ENCODE measurements at regions not wholly inside any gene's neighbourhood (a gene's known extent, or its start where the extent isn't known, plus 50 kb on each side); places are given as distances from the start of the nearest gene placed in this dataset.

DNA sequence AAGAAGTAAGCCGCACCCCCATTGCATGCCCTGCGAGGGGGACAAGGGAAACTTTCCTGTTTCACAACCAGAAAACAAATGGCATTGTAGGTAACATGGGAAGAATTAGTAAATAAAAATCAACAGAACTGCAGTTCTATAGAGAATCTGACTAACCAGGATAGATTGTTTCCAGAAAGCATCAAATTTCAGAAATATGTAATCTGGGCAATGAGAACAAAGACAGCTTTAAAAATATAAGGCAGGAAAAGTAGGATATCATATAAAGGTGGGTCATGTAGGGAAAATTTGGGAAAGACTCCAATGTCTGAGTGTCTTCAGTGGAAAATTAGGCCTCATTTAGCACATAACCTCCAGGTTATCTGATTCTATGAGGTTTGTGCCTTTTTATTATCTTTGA is 58.3 kb upstream of the RANBP6 start:
- Histone ChIP-seq H3K4me2 (no peak overlapping the region), H3K4me3 (no peak overlapping the region), H3K79me2 (no peaks in the 10 kb centered on the region), H3K36me3 (replicated peaks; ENCODE audit: insufficient read depth, low read depth) (no peaks in the 10 kb centered on the region), H3K27me3 (no peaks in the 10 kb centered on the region), H4K20me1 (ENCODE audit: insufficient read depth, poor library complexity, severe bottlenecking) (no peaks in the 10 kb centered on the region), H3K9me2 (replicated peaks; ENCODE audit: insufficient read depth) (no peaks in the 10 kb centered on the region), H3K4me1 (ENCODE audit: insufficient read depth) (no peaks in the 10 kb centered on the region), H2AFZ (no peak overlapping the region), H3K9me3 (ENCODE audit: low read depth) (no peaks in the 10 kb centered on the region), H3K27ac (no peak overlapping the region)
- TF ChIP-seq, protein P1, sequence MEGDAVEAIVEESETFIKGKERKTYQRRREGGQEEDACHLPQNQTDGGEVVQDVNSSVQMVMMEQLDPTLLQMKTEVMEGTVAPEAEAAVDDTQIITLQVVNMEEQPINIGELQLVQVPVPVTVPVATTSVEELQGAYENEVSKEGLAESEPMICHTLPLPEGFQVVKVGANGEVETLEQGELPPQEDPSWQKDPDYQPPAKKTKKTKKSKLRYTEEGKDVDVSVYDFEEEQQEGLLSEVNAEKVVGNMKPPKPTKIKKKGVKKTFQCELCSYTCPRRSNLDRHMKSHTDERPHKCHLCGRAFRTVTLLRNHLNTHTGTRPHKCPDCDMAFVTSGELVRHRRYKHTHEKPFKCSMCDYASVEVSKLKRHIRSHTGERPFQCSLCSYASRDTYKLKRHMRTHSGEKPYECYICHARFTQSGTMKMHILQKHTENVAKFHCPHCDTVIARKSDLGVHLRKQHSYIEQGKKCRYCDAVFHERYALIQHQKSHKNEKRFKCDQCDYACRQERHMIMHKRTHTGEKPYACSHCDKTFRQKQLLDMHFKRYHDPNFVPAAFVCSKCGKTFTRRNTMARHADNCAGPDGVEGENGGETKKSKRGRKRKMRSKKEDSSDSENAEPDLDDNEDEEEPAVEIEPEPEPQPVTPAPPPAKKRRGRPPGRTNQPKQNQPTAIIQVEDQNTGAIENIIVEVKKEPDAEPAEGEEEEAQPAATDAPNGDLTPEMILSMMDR (IDR thresholded peaks at IDR 0.05; ENCODE audit: poor library complexity) = no peak
- TF ChIP-seq EZH2 (IDR thresholded peaks at IDR 0.05; ENCODE audit: borderline replicate concordance) (no peak), EZH2phosphoT487 (IDR thresholded peaks at IDR 0.05; ENCODE audit: low read depth, severe bottlenecking, unreplicated experiment) (no peak)
- WGBS (ENCODE audit: low lambda C conversion rate, missing lambda C conversion rate) = 92% methylated on average over 2 of the region's 2 CpGs
- no peak for DNase-seq (ENCODE audit: low spot score)

DNA sequence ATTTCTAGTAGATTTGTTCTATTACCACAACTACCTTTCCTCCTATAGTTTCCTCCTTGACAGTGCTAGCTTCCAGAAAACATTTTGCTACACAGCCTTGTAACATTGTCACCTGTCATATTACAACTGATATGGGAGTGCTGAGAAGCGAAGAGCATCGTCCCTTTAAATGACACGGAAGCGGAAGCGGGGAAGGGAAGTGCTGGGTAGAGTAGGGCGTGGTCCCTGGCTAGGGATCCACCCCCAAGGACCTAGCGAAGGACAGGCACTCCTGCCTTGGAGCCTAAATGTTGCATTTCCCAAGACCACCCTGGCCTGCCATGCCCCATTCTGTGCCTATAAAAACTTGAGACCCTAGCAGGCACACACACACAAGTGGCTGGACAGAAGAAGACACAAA is 57.4 kb upstream of the RANBP6 start:
- Histone ChIP-seq H4K20me1 (ENCODE audit: insufficient read depth, poor library complexity, severe bottlenecking) (no peaks in the 10 kb centered on the region), H3K27me3 (no peaks in the 10 kb centered on the region), H3K4me3 (no peak overlapping the region), H2AFZ (no peak overlapping the region), H3K36me3 (replicated peaks; ENCODE audit: insufficient read depth, low read depth) (no peaks in the 10 kb centered on the region), H3K9me3 (ENCODE audit: low read depth) (no peaks in the 10 kb centered on the region), H3K79me2 (no peaks in the 10 kb centered on the region), H3K27ac (no peak overlapping the region), H3K4me1 (ENCODE audit: insufficient read depth) (no peaks in the 10 kb centered on the region), H3K4me2 (no peak overlapping the region), H3K9me2 (replicated peaks; ENCODE audit: insufficient read depth) (no peaks in the 10 kb centered on the region)
- TF ChIP-seq EZH2phosphoT487 (IDR thresholded peaks at IDR 0.05; ENCODE audit: low read depth, severe bottlenecking, unreplicated experiment) = no peak
- no peak for TF ChIP-seq EZH2 (IDR thresholded peaks at IDR 0.05; ENCODE audit: borderline replicate concordance)
- TF ChIP-seq, protein P1 (IDR thresholded peaks at IDR 0.05; ENCODE audit: poor library complexity) = no peak
- 78% methylated on average over 7 of the region's 7 CpGs for WGBS (ENCODE audit: low lambda C conversion rate, missing lambda C conversion rate)
- no peak for DNase-seq (ENCODE audit: low spot score)

DNA sequence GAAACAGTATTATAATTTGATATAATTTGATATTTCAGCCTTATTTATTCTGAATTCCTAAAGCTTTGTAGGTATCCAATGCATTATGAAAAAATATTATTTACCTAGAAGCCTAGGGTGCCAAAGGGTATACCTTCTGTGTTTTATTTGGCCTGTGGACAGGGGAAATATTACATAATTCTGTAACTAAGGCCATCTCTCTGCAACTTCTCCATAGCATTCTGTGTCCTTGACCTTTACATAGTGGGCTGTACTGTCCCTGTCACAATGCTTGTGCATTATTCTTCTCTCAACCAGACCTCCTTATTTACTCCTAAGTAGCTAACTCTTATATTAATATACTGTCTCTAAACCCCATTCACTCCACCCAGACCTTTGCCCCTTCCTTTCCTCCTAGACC is 57.0 kb upstream of the RANBP6 start:
- TF ChIP-seq EZH2 (IDR thresholded peaks at IDR 0.05; ENCODE audit: borderline replicate concordance) = no peak
- TF ChIP-seq EZH2phosphoT487 (IDR thresholded peaks at IDR 0.05; ENCODE audit: low read depth, severe bottlenecking, unreplicated experiment) = no peak
- TF ChIP-seq, protein P1 (IDR thresholded peaks at IDR 0.05; ENCODE audit: poor library complexity) = no peak
- Histone ChIP-seq H3K4me3 (no peak overlapping the region), H3K36me3 (replicated peaks; ENCODE audit: insufficient read depth, low read depth) (no peaks in the 10 kb centered on the region), H3K4me2 (no peak overlapping the region), H3K9me2 (replicated peaks; ENCODE audit: insufficient read depth) (no peaks in the 10 kb centered on the region), H3K79me2 (no peaks in the 10 kb centered on the region), H4K20me1 (ENCODE audit: insufficient read depth, poor library complexity, severe bottlenecking) (no peaks in the 10 kb centered on the region), H3K27ac (no peak overlapping the region), H3K27me3 (no peaks in the 10 kb centered on the region), H3K9me3 (ENCODE audit: low read depth) (no peaks in the 10 kb centered on the region), H3K4me1 (ENCODE audit: insufficient read depth) (no peaks in the 10 kb centered on the region), H2AFZ (no peak overlapping the region)
- DNase-seq (ENCODE audit: low spot score) = no peak

DNA sequence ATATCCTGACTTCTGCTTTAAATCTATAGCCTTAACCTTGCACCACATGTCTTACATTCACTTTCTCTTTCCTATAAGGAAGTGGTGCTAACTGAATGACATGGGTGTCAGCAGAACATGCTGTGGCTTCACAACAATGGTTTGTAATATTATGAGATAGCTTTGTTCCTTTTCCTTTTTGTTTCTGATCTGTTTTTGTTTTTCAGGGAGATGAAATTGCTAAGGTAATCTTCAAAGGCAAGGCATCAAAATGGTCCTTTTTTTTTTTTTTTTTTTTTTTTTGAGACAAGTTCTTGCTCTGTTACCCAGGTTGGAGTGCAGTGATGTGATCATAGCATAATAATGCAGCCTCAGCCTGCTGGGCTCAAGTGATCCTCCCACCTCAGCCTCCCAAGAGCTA is 53.6 kb upstream of the RANBP6 start:
- no peaks in the 10 kb centered on the region for H3K4me1 ChIP-seq (ENCODE audit: insufficient read depth)
- H2AFZ ChIP-seq = no peak overlapping the region
- DNase-seq (ENCODE audit: low spot score) = no peak
- no peak overlapping the region for H3K4me2 ChIP-seq
- TF ChIP-seq EZH2phosphoT487 (IDR thresholded peaks at IDR 0.05; ENCODE audit: low read depth, severe bottlenecking, unreplicated experiment) = no peak
- no peak for TF ChIP-seq EZH2 (IDR thresholded peaks at IDR 0.05; ENCODE audit: borderline replicate concordance)
- TF ChIP-seq, protein P1 (IDR thresholded peaks at IDR 0.05; ENCODE audit: poor library complexity) = no peak
- no peaks in the 10 kb centered on the region for H3K27me3 ChIP-seq
- H3K9me2 ChIP-seq (replicated peaks; ENCODE audit: insufficient read depth) = no peaks in the 10 kb centered on the region
- no peaks in the 10 kb centered on the region for H3K79me2 ChIP-seq
- H3K4me3 ChIP-seq = no peak overlapping the region
- no peaks in the 10 kb centered on the region for H3K9me3 ChIP-seq (ENCODE audit: low read depth)
- no peak overlapping the region for H3K27ac ChIP-seq
- H3K36me3 ChIP-seq (replicated peaks; ENCODE audit: insufficient read depth, low read depth) = no peaks in the 10 kb centered on the region
- no peaks in the 10 kb centered on the region for H4K20me1 ChIP-seq (ENCODE audit: insufficient read depth, poor library complexity, severe bottlenecking)

All from hepatocyte (in vitro differentiated cells).